Endodermal cell (in vitro differentiated cells): ENCODE measurements at regions not wholly inside any gene's neighbourhood (a gene's known extent, or its start where the extent isn't known, plus 50 kb on each side); places are given as distances from the start of the nearest gene placed in this dataset.

ENCODE experiments used
- DNase-seq: peaks from one replicate; pipeline ENCODE4 v3.0.0-alpha.2; 2017
- H3K27ac ChIP-seq: 2 replicates; pipeline ENCODE4 v1.5.1; 2013; ENCODE audit warnings: mild to moderate bottlenecking, low read depth, low read length, moderate library complexity
- H3K27me3 ChIP-seq: 2 replicates; pipeline ENCODE4 v1.6.1; 2013; ENCODE audit warnings: mild to moderate bottlenecking, low read length, moderate library complexity; ENCODE audit not compliant: insufficient read depth, control insufficient read depth, poor library complexity, severe bottlenecking
- H3K36me3 ChIP-seq: 2 replicates; pipeline ENCODE4 v1.7.0; 2013; ENCODE audit warnings: mild to moderate bottlenecking, low read length, moderate library complexity; ENCODE audit not compliant: control insufficient read depth, insufficient read depth
- H3K4me1 ChIP-seq: one replicate; pipeline ENCODE4 v1.7.0; 2013; ENCODE audit warnings: low read length; ENCODE audit not compliant: control insufficient read depth, insufficient read depth
- H3K4me3 ChIP-seq: 2 replicates; pipeline ENCODE4 v1.5.1; 2013; ENCODE audit warnings: mild to moderate bottlenecking, low read length, moderate library complexity
- H3K9ac ChIP-seq: 2 replicates; pipeline ENCODE4 v1.6.1; 2013; ENCODE audit warnings: mild to moderate bottlenecking, low read length, moderate library complexity; ENCODE audit not compliant: poor library complexity, severe bottlenecking; ENCODE audit errors: extremely low read depth
- H3K9me3 ChIP-seq: 2 replicates; pipeline ENCODE4 v1.6.1; 2013; ENCODE audit warnings: mild to moderate bottlenecking, low read length, moderate library complexity; ENCODE audit not compliant: control insufficient read depth
- H3K27ac Mint-ChIP-seq: 2 replicates; pipeline ENCODE4 v1.8.0; 2020; ENCODE audit warnings: mixed read lengths
- H3K27me3 Mint-ChIP-seq: 2 replicates; pipeline ENCODE4 v1.8.0; 2021; ENCODE audit warnings: mild to moderate bottlenecking, mixed read lengths; ENCODE audit not compliant: insufficient read depth
- H3K36me3 Mint-ChIP-seq: 2 replicates; pipeline ENCODE4 v1.8.0; 2020; ENCODE audit warnings: low read depth, mixed read lengths
- H3K4me1 Mint-ChIP-seq: 2 replicates; pipeline ENCODE4 v1.8.0; 2020; ENCODE audit warnings: mixed read lengths
- H3K4me3 Mint-ChIP-seq: 2 replicates; pipeline ENCODE4 v1.8.0; 2020; ENCODE audit warnings: mild to moderate bottlenecking, moderate library complexity, mixed read lengths
- H3K9me3 Mint-ChIP-seq: 2 replicates; pipeline ENCODE4 v1.8.0; 2020; ENCODE audit warnings: mild to moderate bottlenecking, mixed read lengths
- CTCF ChIP-seq: fragments of 200-600 bp; sonication (generic); conservative IDR thresholded peaks from 2 replicates; pipeline ENCODE4 v1.5.0; 2021; ENCODE audit warnings: antibody characterized with exemption, mild to moderate bottlenecking
- WGBS, 2 experiments: methylation state at CpG; one replicate each; pipeline versions ENCODE4 v1.1.5 to v1.1.7; 2013; ENCODE audit warnings: missing lambda C conversion rate in 2 of 2, mixed read lengths in 1 of 2; ENCODE audit not compliant: insufficient coverage in 1 of 2, insufficient read length in 1 of 2; 5-methylcytosine and 5-hydroxymethylcytosine counted together

DNA sequence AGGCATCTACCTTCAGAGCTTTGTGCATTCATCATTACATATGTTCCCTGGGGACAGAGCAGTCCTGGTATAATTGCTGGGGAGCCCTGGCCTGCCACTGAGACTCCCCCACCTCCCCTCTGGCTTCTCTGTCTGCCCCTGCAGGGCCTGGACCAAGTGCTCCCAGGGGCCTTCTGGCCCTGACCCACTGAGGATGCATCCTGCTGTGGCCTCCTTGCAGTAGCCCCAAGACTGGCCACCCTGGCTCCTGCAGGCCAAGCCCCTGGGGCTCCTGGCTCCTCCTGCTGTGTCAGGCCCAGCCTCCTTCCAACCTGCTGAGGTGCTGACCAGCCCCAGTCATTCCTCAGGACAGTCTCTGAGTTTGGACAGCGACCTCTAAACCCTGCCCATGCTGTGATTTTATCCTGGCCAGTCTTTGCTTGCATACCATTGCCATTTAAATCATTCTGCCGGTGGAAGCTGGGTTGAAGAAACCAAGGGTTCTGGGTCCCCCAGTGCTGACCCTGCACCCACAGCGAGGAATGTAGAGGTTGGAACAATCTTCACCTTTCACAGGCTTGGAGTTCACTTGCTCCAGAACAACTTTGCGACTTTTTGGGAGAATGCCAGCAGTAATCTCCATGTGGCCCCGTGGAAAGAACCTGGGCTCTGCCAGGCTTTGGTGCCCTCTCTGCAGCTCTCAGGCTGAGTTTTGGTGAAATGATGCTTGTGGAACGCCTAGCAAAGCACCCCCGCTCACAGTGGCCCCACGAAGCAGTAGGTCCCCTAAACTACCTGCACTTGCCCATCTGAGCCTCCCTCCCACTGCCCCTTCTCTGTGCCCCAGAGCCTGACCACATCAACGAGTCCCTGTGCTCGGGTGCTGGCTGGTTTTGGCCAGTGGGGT, 167.3 kb upstream of the GLI2 start:
- H3K36me3 Mint-ChIP-seq = no peaks in the 10 kb centered on the region
- peaks cover 69% of the 10 kb centered on the region for H3K27me3 Mint-ChIP-seq
- peaks cover 44% of the 10 kb centered on the region for H3K27me3 ChIP-seq
- WGBS, 2 experiments = 87 to 95% methylated on average over 5 to 10 of the region's 10 CpGs
- DNase-seq = no peak
- no peaks in the 10 kb centered on the region for H3K9me3 ChIP-seq
- H3K36me3 ChIP-seq = no peaks in the 10 kb centered on the region
- H3K9me3 Mint-ChIP-seq = no peaks in the 10 kb centered on the region
- H3K4me1 ChIP-seq = peaks cover 28% of the 10 kb centered on the region
- no peak overlapping the region for H3K9ac ChIP-seq
- TF ChIP-seq CTCF = no peak
- H3K27ac ChIP-seq = no peak overlapping the region
- no peak overlapping the region for H3K4me3 ChIP-seq
- H3K4me3 Mint-ChIP-seq = no peak overlapping the region
- H3K27ac Mint-ChIP-seq = no peak overlapping the region
- peaks cover 26% of the 10 kb centered on the region for H3K4me1 Mint-ChIP-seq

DNA sequence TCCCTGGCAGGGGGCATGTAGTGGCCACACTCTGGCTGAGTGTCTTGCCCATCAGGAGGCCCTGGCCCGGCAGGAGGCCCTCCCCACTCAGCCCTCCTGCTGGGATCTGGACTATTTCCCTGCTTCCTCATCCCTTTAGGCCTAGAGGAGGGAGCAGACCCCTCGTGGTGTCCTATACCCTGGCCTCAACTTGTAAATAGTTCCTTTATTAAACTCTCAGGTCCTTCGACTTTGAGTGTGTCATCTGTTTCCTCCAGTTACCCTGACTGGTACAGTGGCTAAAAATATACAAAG, 166.7 kb upstream of the GLI2 start:
- peaks cover 27% of the 10 kb centered on the region for H3K4me1 ChIP-seq
- H3K4me3 Mint-ChIP-seq = no peak overlapping the region
- no peak overlapping the region for H3K27ac ChIP-seq
- no peak overlapping the region for H3K27ac Mint-ChIP-seq
- no peaks in the 10 kb centered on the region for H3K9me3 Mint-ChIP-seq
- H3K27me3 ChIP-seq = peaks cover 50% of the 10 kb centered on the region
- no peak overlapping the region for H3K4me3 ChIP-seq
- no peak for TF ChIP-seq CTCF
- 73 to 86% methylated on average over 2 to 3 of the region's 3 CpGs for WGBS, 2 experiments
- no peak overlapping the region for H3K9ac ChIP-seq
- no peaks in the 10 kb centered on the region for H3K36me3 Mint-ChIP-seq
- H3K36me3 ChIP-seq = no peaks in the 10 kb centered on the region
- H3K27me3 Mint-ChIP-seq = peaks cover 73% of the 10 kb centered on the region
- no peak for DNase-seq
- H3K4me1 Mint-ChIP-seq = peaks cover 26% of the 10 kb centered on the region
- no peaks in the 10 kb centered on the region for H3K9me3 ChIP-seq

DNA sequence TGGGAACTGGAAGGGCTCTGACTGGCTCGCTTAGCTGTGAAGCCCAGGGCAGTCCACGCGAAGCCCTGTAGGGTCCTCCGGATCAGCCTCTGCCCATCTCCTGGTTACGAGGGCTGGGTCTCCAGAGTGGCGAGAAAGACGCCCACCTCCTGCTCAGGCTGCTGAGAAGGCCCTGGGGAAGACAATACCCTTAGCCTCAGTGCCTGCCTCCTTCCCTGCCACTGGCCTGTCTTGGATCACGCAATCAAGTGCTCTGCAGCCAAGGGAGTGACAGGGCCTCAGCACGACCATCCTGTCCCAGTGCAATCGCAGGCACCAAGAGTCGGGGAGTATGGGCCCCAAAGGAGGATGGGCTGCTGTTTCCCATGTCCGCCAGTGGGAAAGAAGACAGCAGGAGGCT, 165.7 kb upstream of the GLI2 start:
- Mint-ChIP-seq H3K27ac (no peak overlapping the region), H3K27me3 (peaks cover 82% of the 10 kb centered on the region), H3K4me3 (no peak overlapping the region), H3K36me3 (no peaks in the 10 kb centered on the region), H3K4me1 (peaks cover 27% of the 10 kb centered on the region), H3K9me3 (no peaks in the 10 kb centered on the region)
- H3K9me3 ChIP-seq = no peaks in the 10 kb centered on the region
- WGBS, 2 experiments = 92 to 97% methylated on average over 3 to 12 of the region's 12 CpGs
- no peak overlapping the region for H3K27ac ChIP-seq
- H3K4me3 ChIP-seq = no peak overlapping the region
- H3K36me3 ChIP-seq = no peaks in the 10 kb centered on the region
- no peak overlapping the region for H3K9ac ChIP-seq
- peaks cover 61% of the 10 kb centered on the region for H3K27me3 ChIP-seq
- DNase-seq = no peak
- TF ChIP-seq CTCF = no peak
- peaks cover 19% of the 10 kb centered on the region for H3K4me1 ChIP-seq
